Gastrocnemius medialis (tissue), 4 donors: ENCODE measurements at regions not wholly inside any gene's neighbourhood (a gene's known extent, or its start where the extent isn't known, plus 50 kb on each side); places are given as distances from the start of the nearest gene placed in this dataset.

Experiments
- ATAC-seq, 2 donors: fragments of 150-250 bp; one replicate each; pipeline ENCODE4 v1.9.1; 2016
- DNase-seq, 2 donors: peaks; one replicate each; pipeline ENCODE4 v3.0.0-alpha.2; 2019
- H3K27ac ChIP-seq, 4 donors: fragments of 200-600 bp; sonication (generic); 1 replicate in 1 of 4; 2 replicates in 3 of 4; pipeline ENCODE4 v1.5.1; 2016 to 2018; ENCODE audit warnings: mild to moderate bottlenecking in 2 of 4, moderate library complexity in 1 of 4
- H3K27me3 ChIP-seq, 3 donors: fragments of 200-600 bp; sonication (generic) in 2 of 3; 1 replicate in 1 of 3; 2 replicates in 2 of 3; pipeline versions ENCODE4 v1.5.1 to v1.6.0; 2016 to 2019; ENCODE audit warnings: mild to moderate bottlenecking in 1 of 3, moderate library complexity in 1 of 3
- H3K36me3 ChIP-seq, 2 donors: fragments of 200-600 bp; sonication (generic) in 1 of 2; one replicate each; pipeline ENCODE4 v1.5.1; 2017 to 2018
- H3K4me1 ChIP-seq, 2 donors: fragments of 200-600 bp; sonication (generic) in 1 of 2; one replicate each; pipeline ENCODE4 v1.5.1; 2016 to 2017; ENCODE audit warnings: mild to moderate bottlenecking in 2 of 2
- H3K4me3 ChIP-seq, 4 donors: fragments of 200-600 bp; sonication (generic) in 3 of 4; 1 replicate in 1 of 4; 2 replicates in 3 of 4; pipeline ENCODE4 v1.5.1; 2016 to 2019; ENCODE audit warnings: mild to moderate bottlenecking in 2 of 4
- H3K9me3 ChIP-seq, 3 donors: fragments of 200-600 bp; sonication (generic) in 2 of 3; 1 replicate in 1 of 3; 2 replicates in 2 of 3; pipeline ENCODE4 v1.5.1; 2016 to 2019
- CTCF ChIP-seq, 5 experiments: fragments of 450-650 bp in 3 of 5; fragments of 200-600 bp in 2 of 5; sonication (generic) in 2 of 5; IDR thresholded peaks in 4 of 5; conservative IDR thresholded peaks in 1 of 5; 1 replicate in 4 of 5; 2 replicates in 1 of 5; pipeline ENCODE4 v1.5.1; 2016 to 2019; ENCODE audit warnings: antibody characterized with exemption in 5 of 5, mild to moderate bottlenecking in 3 of 5, moderate library complexity in 3 of 5
- POLR2A ChIP-seq, 2 donors: fragments of 450-650 bp; IDR thresholded peaks; one replicate each; pipeline ENCODE4 v1.6.1; 2017; ENCODE audit warnings: antibody characterized with exemption in 2 of 2, mild to moderate bottlenecking in 2 of 2, moderate library complexity in 2 of 2
- in situ Hi-C, 4 donors: fragments of 200-750 bp; cut with MboI; loops; one replicate each; pipeline versions ENCODE4 v1.15.0 to v1.8.0; 2017; ENCODE audit warnings: low sequenced_read_pairs in 4 of 4
- intact Hi-C: fragments of 100-400 bp; cut with DNase I; formaldehyde crosslinking; loops from one replicate; pipeline ENCODE4 v1.15.1; 2023; ENCODE audit warnings: low total_unique reads

GRCh38 chr17:70525961-70526360, 356.6 kb downstream of the KCNJ2 start:
- ATAC-seq: no peak
- Histone ChIP-seq H3K9me3 (no peaks in the 10 kb centered on the region), H3K36me3 (no peaks in the 10 kb centered on the region), H3K27ac (no peak overlapping the region), H3K27me3 (no peaks in the 10 kb centered on the region), H3K4me3 (no peak overlapping the region), H3K4me1 (peaks cover 0 to 8% of the 10 kb centered on the region in 2 donors)
- intact Hi-C loops: no loop called here
- DNase-seq: no peak
- in situ Hi-C loops: no loop called here
- TF ChIP-seq CTCF (IDR thresholded peaks at IDR 0.05 in 4 of 5, conservative IDR thresholded peaks at IDR 0.05 in 1 of 5): no peak
- TF ChIP-seq POLR2A (IDR thresholded peaks at IDR 0.05): no peak

GRCh38 chr17:70527364-70527888, 358.1 kb downstream of the KCNJ2 start:
- in situ Hi-C loops: no loop called here
- TF ChIP-seq POLR2A (IDR thresholded peaks at IDR 0.05) (no peak), CTCF (IDR thresholded peaks at IDR 0.05 in 4 of 5, conservative IDR thresholded peaks at IDR 0.05 in 1 of 5) (no peak)
- intact Hi-C loops: no loop called here
- Histone ChIP-seq H3K9me3 (no peaks in the 10 kb centered on the region), H3K27ac (no peak overlapping the region), H3K27me3 (no peaks in the 10 kb centered on the region), H3K4me1 (peaks cover 0 to 8% of the 10 kb centered on the region in 2 donors), H3K4me3 (no peak overlapping the region), H3K36me3 (no peaks in the 10 kb centered on the region)
- peak; percentile 26 to 85 for ATAC-seq
- no peak for DNase-seq

- DNase-seq (no peak), ATAC-seq (no peak)
- TF ChIP-seq CTCF (IDR thresholded peaks at IDR 0.05 in 4 of 5, conservative IDR thresholded peaks at IDR 0.05 in 1 of 5): no peak
- no peak for TF ChIP-seq POLR2A (IDR thresholded peaks at IDR 0.05)
- no peaks in the 10 kb centered on the region for H3K27me3 ChIP-seq
- H3K4me3 ChIP-seq: no peak overlapping the region
- no peaks in the 10 kb centered on the region for H3K9me3 ChIP-seq
- intact Hi-C loops (no loop called here), in situ Hi-C loops (no loop called here)
- H3K36me3 ChIP-seq: no peaks in the 10 kb centered on the region
- no peak overlapping the region for H3K27ac ChIP-seq
- H3K4me1 ChIP-seq: no peaks in the 10 kb centered on the region
These were observed 364.1 kb downstream of the KCNJ2 start for GRCh38 chr17:70533427-70533826.

- Histone ChIP-seq H3K9me3 (no peaks in the 10 kb centered on the region), H3K4me1 (no peaks in the 10 kb centered on the region), H3K27me3 (no peaks in the 10 kb centered on the region), H3K36me3 (no peaks in the 10 kb centered on the region), H3K27ac (no peak overlapping the region), H3K4me3 (no peak overlapping the region)
- intact Hi-C loops: no loop called here
- DNase-seq: no peak
- no peak for ATAC-seq
- TF ChIP-seq POLR2A (IDR thresholded peaks at IDR 0.05) (no peak), CTCF (IDR thresholded peaks at IDR 0.05 in 4 of 5, conservative IDR thresholded peaks at IDR 0.05 in 1 of 5) (no peak)
- in situ Hi-C loops: no loop called here
These were observed 366.7 kb downstream of the KCNJ2 start for GRCh38 chr17:70535986-70536385.
